Esophagus (tissue), 2 donors: ENCODE measurements at regions not wholly inside any gene's neighbourhood (a gene's known extent, or its start where the extent isn't known, plus 50 kb on each side); places are given as distances from the start of the nearest gene placed in this dataset.
"Not testable (repeated sequence)": the region's sequence is repeated elsewhere in the genome, so short reads cannot be mapped to it uniquely, and the experiment has no call there.

Experiments used
- H3K27ac ChIP-seq, 2 donors: one replicate each; pipeline ENCODE4 v1.5.1; 2013; ENCODE audit warnings: low read depth in 2 of 2, mild to moderate bottlenecking in 2 of 2, inconsistent platforms in 1 of 2, low read length in 1 of 2, moderate library complexity in 1 of 2
- H3K27me3 ChIP-seq, 2 donors: one replicate each; pipeline ENCODE4 v1.6.1; 2013; ENCODE audit warnings: low read length in 2 of 2, control low read depth in 1 of 2, mild to moderate bottlenecking in 1 of 2; ENCODE audit not compliant: insufficient read depth in 2 of 2, control insufficient read depth in 1 of 2
- H3K36me3 ChIP-seq, 2 donors: one replicate each; pipeline ENCODE4 v1.6.1; 2013; ENCODE audit warnings: low read length in 1 of 2; ENCODE audit not compliant: control insufficient read depth in 2 of 2, insufficient read depth in 2 of 2
- H3K4me1 ChIP-seq, 2 donors: one replicate each; pipeline ENCODE4 v1.6.1; 2013; ENCODE audit warnings: low read length in 1 of 2; ENCODE audit not compliant: control insufficient read depth in 2 of 2, insufficient read depth in 2 of 2
- H3K4me3 ChIP-seq, 2 donors: one replicate each; pipeline ENCODE4 v1.5.1; 2013; ENCODE audit warnings: low read length in 2 of 2, mild to moderate bottlenecking in 2 of 2, low read depth in 1 of 2, moderate library complexity in 1 of 2
- H3K9me3 ChIP-seq, 2 donors: one replicate each; pipeline ENCODE4 v1.6.1; 2013; ENCODE audit warnings: mild to moderate bottlenecking in 2 of 2, low read depth in 1 of 2, low read length in 1 of 2, moderate library complexity in 1 of 2; ENCODE audit not compliant: control insufficient read depth in 2 of 2, insufficient read depth in 1 of 2
- whole genome bisulfite sequencing, 2 donors: extraction: QIAGEN DNeasy Blood & Tissue Kit; methylation state at CpG; one replicate each; pipeline ENCODE4 v1.1.7; 2013; 5-methylcytosine and 5-hydroxymethylcytosine counted together
- donor health status: healthy with polysubstance abuse.
- donor health status: Bipolar disorder and iron deficiency.

DNA sequence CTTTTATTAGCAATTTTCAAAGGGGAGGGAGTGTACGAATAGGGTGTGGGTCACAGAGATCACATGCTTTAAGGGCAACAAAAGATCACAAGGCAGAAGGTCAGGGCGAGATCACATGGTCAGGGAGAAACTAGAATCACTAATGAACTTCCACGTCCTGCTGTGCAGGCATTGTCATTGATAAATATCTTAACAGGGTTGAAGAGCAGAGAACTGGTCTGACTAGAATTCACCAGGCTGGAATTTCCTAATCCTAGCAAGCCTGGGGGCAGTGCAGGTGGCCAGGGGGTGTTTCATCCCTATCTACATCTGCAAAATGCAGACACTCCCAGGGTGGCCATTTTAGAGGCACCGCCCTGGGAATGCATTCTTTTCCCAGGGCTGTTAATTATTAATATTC lies 101.2 kb upstream of the TMTC1 start:
- H3K27ac ChIP-seq, H3K4me1 ChIP-seq, H3K9me3 ChIP-seq, H3K27me3 ChIP-seq, H3K4me3 ChIP-seq, H3K36me3 ChIP-seq: not testable (repeated sequence)
- WGBS, 2 donors = 47 to 80% methylated on average over 4 of the region's 4 CpGs

DNA sequence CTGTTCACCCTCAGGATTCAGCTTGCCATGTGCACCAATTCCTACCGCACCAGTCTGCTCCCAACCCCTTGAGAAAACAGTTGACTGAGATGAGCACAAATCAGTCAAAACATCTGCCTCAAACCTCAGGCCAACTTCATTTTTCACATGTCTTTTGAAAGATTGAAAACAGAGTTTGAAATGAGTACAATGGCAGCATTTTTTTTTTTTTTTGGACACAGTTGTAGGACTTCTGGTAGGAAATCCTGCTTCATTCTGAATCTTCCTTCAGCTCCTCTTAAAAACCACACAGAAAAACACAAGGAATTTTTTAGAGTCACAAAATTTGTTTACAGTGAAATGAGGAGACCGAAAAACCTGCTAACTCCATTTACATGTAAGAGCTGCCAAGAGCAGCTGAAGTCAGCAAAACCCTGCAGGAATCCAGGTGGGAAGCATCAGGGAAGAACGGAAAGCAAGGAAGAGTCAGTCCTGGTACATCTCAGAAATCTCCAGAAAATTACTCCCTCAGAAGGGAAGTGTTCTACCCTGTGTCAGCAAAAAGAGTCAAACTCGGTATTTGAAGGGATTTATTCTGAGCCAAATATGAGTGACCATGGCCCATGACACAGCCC lies 100.3 kb upstream of the TMTC1 start:
- Histone ChIP-seq H3K36me3 (no peaks in the 10 kb centered on the region), H3K9me3 (no peaks in the 10 kb centered on the region), H3K4me1 (no peaks in the 10 kb centered on the region), H3K27ac (no peak overlapping the region), H3K27me3 (no peaks in the 10 kb centered on the region), H3K4me3 (no peak overlapping the region)
- WGBS, 2 donors = 73 to 80% methylated on average over 4 of the region's 4 CpGs

- Histone ChIP-seq H3K9me3 (no peaks in the 10 kb centered on the region), H3K36me3 (no peaks in the 10 kb centered on the region), H3K4me3 (no peak overlapping the region), H3K27ac (no peak overlapping the region), H3K27me3 (no peaks in the 10 kb centered on the region), H3K4me1 (no peaks in the 10 kb centered on the region)
These were observed 99.8 kb upstream of the TMTC1 start for GRCh38 chr12:29883525-29883924.

GRCh38 chr12:29882846-29883245 lies 99.1 kb upstream of the TMTC1 start:
- 23 to 35% methylated on average over 2 of the region's 2 CpGs for WGBS, 2 donors

GRCh38 chr12:29880987-29881386 lies 97.2 kb upstream of the TMTC1 start:
- H3K27ac ChIP-seq = no peak overlapping the region
- no peaks in the 10 kb centered on the region for H3K36me3 ChIP-seq
- no peaks in the 10 kb centered on the region for H3K4me1 ChIP-seq
- no peaks in the 10 kb centered on the region for H3K27me3 ChIP-seq
- H3K9me3 ChIP-seq = peaks cover 0 to 3% of the 10 kb centered on the region in 2 donors
- 80 to 88% methylated on average over 3 of the region's 3 CpGs for WGBS, 2 donors
- no peak overlapping the region for H3K4me3 ChIP-seq

More at GRCh38 chr12:29882846-29883245, 99.1 kb upstream of the TMTC1 start:
- Histone ChIP-seq H3K27ac (no peak overlapping the region), H3K4me3 (no peak overlapping the region), H3K36me3 (no peaks in the 10 kb centered on the region), H3K4me1 (no peaks in the 10 kb centered on the region), H3K27me3 (no peaks in the 10 kb centered on the region), H3K9me3 (no peaks in the 10 kb centered on the region)

DNA sequence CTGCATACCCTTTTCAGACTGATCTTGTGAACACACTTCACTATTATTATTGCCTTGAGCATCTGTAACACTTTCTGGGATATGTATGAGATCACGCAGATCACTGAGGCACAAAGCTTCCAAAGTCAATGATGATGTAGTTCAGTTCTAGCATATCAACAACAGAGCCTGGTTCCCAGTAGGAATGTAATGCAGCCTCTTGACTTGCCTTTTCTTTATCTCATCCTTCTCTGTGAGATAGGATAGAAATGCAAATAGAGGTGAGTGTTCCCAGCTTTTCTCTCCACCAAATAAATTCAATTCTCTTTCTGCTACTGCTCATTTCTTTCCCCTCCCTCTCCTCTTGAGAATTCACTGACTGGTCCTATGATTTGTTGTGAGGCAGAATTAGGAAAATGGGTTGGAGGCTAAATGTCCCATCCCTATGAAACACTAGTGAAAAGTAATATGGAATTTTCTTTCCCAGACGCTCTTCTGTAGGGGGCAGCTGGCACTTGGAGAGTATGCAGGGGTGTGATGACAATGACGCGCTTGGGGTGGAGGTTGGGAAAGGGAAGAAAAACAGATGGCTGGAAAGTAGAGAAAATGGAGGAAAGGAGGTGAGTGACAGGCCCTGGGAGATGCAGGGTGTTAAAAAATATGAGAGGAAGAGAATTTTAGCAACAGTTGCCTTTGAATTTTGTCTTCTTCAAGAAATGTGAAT lies 96.0 kb upstream of the TMTC1 start:
- Histone ChIP-seq H3K36me3 (no peaks in the 10 kb centered on the region), H3K4me1 (no peaks in the 10 kb centered on the region), H3K27ac (no peak overlapping the region), H3K4me3 (no peak overlapping the region), H3K27me3 (no peaks in the 10 kb centered on the region), H3K9me3 (peaks cover 0 to 3% of the 10 kb centered on the region in 2 donors)
- 86 to 94% methylated on average over 4 of the region's 4 CpGs for WGBS, 2 donors

GRCh38 chr12:29869946-29870345 lies 86.2 kb upstream of the TMTC1 start:
- 50 to 51% methylated on average over 1 of the region's 1 CpG for WGBS, 2 donors
- Histone ChIP-seq H3K27me3 (no peaks in the 10 kb centered on the region), H3K27ac (no peak overlapping the region), H3K4me3 (no peak overlapping the region), H3K4me1 (no peaks in the 10 kb centered on the region), H3K36me3 (no peaks in the 10 kb centered on the region), H3K9me3 (no peaks in the 10 kb centered on the region)

GRCh38 chr12:29867823-29868222 lies 84.1 kb upstream of the TMTC1 start:
- Histone ChIP-seq H3K27ac (no peak overlapping the region), H3K36me3 (no peaks in the 10 kb centered on the region), H3K9me3 (no peaks in the 10 kb centered on the region), H3K27me3 (no peaks in the 10 kb centered on the region), H3K4me3 (no peak overlapping the region), H3K4me1 (no peaks in the 10 kb centered on the region)
- WGBS, 2 donors = 84 to 89% methylated on average over 6 of the region's 6 CpGs

DNA sequence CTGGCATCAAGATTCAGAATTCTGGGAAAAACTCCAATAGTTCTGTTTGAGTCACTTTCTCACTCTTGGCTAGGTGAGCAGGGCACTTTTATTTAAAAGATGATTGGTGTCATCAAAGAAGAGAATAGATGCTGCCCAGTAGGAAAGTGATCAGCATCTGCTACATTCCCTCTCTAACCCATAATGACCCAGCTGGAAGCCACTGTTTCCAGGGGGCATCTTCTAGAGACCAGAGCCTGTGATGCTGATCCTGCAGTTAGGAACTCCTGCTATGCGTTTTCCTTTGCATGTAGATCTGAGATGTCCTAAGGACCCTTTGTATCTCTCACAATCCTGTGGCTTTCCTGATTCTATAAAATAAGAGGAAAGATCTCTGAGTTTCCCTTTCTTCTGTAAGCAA lies 79.9 kb upstream of the TMTC1 start:
- 56 to 83% methylated on average over 1 of the region's 1 CpG for WGBS, 2 donors

GRCh38 chr12:29858270-29858786 lies 74.6 kb upstream of the TMTC1 start:
- WGBS, 2 donors = 35 to 36% methylated on average over 2 of the region's 2 CpGs
- Histone ChIP-seq H3K4me1 (no peaks in the 10 kb centered on the region), H3K36me3 (no peaks in the 10 kb centered on the region), H3K4me3 (no peak overlapping the region), H3K27me3 (no peaks in the 10 kb centered on the region), H3K9me3 (no peaks in the 10 kb centered on the region), H3K27ac (no peak overlapping the region)

More for the DNA sequence above, 79.9 kb upstream of the TMTC1 start:
- Histone ChIP-seq H3K27me3 (no peaks in the 10 kb centered on the region), H3K4me3 (no peak overlapping the region), H3K9me3 (no peaks in the 10 kb centered on the region), H3K27ac (no peak overlapping the region), H3K36me3 (no peaks in the 10 kb centered on the region), H3K4me1 (no peaks in the 10 kb centered on the region)
